UCSD-AML1 (cell line): ENCODE measurements at regions not wholly inside any gene's neighbourhood (a gene's known extent, or its start where the extent isn't known, plus 50 kb on each side); places are given as distances from the start of the nearest gene placed in this dataset.
A peak's percentile ranks its signal among the peaks of the same experiment; 100 is the strongest.
"Not testable (repeated sequence)": the region's sequence is repeated elsewhere in the genome, so short reads cannot be mapped to it uniquely, and the experiment has no call there.

Experiments used
- DNase-seq: peaks from one replicate; lab custom pipeline; 2025; ENCODE audit not compliant: unreplicated experiment; lab: John Stamatoyannopoulos, UW

DNA sequence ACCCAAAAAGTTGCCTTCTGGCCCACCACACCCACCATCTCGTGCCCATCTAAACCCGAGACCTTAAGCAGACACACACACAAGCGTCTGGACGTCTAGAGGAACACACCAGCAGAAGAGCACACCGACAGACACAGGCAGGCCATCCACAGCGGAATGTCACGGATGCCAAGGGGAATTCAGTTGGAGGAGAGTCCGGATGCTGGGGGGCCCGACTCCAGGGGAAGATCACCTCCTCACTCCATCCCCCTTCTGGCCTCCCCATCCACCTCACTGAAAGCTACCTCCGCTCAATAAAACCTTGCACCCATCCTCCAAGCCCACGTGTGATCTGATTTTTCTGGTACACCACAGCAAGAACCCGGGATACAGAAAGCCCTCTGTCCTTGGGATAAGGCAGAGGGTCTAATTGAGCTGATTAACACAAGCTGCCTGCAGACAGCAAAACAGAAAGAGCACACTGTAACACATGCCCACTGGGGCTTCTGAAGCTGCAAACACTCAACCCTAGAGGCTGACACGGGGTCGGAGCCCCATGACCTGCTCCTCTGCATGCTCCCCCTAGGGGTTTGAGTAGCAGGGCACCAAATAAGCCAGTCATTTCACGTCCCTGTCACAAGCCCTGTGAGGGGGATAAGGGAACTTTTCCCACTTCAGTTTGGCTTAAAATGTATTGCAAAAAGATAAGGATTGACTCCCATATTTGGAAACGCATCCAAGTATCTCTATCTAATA lies 339.6 kb upstream of the PCDH10 start:
- peak; percentile 7 for DNase-seq

DNA sequence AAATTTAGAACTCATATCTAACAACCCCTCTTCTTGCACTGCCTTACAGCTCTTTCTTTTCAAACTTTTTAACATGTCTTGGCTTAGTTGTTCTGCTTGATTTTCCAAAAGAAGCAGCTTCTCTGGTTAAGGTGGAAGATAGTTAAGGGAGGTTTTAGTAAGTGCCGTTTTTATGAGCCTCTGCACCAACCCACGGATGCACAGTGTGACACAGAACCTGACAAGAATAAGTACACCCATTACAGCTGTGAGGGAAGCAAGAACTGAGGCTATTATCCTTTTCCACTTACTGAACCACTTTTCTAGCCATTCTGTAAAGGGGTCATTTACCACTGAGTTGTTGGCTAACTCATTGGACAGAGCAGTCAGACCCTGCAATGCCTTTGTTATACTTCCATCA lies 336.0 kb upstream of the PCDH10 start:
- not testable (repeated sequence) for DNase-seq

DNA sequence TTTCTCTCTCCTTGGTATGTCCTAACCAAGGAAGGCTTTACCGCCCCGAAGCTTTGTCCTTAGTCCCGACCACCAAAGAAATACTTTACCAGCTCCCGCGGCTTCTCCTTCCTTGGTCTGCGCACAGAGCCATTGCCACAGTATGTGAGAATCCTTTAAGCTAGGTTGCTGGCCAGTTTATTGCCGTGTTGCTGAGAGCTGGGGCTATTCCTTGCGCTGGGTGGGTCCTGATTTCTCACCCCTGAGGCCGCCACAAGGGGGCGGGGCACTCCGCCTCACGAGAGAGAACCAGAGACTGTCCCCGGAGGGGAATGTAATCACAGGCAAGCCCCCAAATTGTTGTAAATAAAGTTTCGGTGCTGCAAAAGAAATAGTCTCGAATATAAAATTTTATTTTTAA lies 331.0 kb upstream of the PCDH10 start:
- DNase-seq, result no peak

DNA sequence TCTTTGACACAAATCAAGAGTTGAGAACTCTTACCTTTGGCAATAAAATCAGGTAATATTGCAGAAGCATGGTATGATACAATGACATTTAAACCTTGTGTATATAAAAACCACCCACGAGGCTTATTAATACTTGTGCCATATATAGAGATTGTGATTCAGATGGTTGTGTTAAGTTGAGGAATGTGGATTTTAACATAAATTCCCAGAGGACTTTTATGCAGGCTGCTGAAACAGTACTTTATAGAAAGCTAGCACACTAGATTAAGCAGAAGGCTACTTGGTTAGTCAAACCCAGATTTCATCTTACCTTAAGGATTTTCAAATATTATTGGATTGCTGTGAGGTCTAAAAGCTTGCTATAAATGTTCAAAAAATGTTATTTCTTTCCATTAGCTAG lies 325.7 kb upstream of the PCDH10 start:
- DNase-seq, result no peak

DNA sequence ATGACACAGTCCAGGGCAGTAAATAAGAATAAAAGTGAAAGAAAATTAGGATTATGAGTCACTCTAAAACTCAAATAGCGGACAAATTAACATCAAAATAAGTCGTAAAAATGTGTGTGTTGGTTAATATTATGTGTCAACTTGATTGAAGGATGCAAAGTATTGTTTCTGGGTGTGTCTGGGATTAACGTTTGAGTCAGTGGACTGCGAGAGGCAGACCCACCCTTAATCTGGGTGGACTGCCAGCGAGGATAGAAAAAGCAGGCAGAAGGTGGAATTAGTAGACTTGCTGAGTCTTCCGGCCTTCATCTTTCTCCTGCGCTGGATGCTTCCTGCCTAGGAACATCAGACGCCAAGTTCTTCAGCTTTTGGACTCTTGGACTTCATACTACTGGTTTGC lies 324.3 kb upstream of the PCDH10 start:
- DNase-seq, result no peak

DNA sequence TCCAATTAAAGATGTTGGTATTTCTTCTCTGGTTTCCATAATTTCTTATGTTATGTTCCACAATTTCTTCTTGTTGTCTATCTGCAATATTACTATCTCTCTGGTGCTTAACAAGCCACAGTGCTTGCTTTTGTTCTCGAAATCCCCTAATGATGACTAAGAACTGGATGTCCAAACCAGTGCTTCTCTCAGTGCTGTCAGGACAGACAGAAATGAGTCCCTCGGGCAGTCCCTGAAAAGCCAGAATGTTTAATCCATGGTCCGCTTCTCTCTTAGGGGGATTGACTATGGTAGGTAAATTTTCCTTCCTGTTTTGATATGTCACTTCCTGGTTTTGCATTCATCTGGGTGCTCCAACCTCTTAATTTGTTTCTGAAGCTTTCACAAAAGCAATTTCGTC lies 321.6 kb upstream of the PCDH10 start:
- DNase-seq, result no peak

DNA sequence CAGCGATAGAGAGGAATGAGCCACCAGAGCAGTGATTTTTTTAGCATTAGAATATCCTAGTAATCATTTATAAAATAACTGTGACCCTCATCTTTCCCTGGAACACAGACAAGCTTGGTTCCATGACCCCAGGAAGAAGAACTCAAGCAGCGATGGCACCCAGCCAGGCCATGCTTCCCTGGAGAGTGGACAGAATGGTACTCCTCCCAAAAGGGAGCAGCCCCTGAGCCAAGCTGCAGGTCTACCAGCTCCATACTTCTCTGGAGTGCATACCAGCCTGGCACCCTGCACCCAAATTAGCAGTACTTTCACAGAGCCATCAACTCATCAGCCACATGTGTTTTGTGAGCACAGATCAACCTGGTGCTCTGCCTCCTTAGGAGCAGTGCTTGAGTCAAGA lies 310.9 kb upstream of the PCDH10 start:
- no peak for DNase-seq

DNA sequence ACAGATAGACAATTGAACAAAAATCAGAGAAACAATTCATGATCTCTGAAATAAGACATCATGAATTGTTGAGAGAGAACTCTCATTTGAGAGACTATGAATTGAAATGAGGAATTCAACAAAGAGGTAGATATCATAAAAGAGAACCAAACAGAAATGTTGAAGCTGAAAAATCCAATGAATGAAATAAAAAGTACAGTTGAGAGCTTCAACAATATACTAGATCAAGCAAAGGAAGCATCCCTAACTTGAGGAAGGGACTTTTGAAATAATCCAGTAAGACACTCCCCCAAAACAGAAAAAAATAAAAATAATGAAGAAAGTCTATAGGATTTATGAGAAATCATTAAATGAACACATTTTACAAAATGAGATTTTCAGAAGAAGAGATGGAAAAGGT lies 310.0 kb upstream of the PCDH10 start:
- no peak for DNase-seq

DNA sequence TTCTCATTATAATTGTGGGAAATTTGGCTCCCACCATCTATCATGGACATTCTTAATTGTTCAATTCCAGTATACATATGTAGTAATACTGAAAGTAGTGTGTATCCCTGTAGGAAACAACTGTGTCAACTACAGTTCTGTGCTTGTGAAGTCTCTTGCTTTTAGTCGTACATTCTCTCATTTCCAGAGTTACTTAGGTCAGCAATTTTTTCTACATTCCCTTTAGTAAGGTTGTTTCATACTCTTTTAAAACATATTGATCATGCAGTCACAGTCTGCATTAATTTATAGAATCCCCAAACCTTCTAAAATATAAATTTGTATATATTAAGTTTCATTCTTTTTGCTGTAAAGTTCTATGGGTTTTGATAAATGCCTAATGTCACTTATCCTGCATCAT lies 289.2 kb upstream of the PCDH10 start:
- DNase-seq, result no peak

DNA sequence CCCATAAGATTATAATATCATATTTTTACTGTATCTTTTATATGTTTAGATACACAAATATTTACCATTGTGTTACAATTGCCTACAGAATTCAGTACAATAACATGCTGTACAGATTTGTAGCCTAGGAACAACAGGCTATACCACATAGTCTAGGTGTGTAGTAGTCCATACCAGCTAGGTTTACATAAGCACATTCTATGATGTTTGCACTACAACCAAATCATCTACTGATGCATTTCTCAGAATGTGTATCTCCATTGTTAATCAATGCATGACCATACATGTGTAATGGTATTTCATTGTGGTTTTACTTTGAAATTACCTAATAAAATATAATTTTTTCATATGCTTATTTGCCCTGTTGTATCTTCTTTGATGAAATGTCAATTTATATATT lies 288.1 kb upstream of the PCDH10 start:
- DNase-seq, result no peak

DNA sequence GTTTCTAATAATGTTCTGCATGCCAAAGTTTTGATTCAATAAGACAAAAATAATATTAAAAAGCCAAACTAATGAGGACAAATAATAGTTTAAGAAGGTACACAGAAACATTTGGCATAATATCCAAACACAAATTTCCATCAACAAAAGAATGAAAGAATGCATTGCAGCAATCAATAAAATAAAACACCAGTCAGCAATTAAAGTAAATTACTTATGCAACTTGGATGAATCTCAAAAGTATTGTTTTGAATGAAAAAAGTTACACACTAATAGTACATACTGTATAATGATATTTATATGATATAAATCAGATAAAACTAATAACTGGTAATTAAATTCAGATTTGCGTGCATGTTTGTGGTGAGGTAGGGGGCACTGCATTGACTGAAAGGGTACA lies 285.5 kb upstream of the PCDH10 start:
- DNase-seq, result no peak

DNA sequence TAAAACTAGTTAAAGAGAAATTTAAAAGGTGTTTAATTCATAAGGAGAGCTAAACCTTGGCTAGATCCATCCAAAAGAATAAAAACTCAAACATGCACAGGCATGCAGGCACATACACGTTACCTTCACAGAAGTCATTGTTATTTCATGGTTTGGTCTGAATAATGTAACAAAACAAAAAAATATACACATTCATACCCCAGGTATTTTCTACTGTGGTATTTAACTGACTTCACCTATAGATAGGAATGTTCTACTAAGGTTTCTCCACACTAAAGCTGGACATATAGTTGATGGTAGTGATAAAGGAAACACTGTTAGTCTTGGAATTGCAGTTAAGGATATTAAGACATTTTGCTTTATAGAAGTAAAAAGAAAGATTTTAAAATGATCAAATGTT lies 283.6 kb upstream of the PCDH10 start:
- no peak for DNase-seq

DNA sequence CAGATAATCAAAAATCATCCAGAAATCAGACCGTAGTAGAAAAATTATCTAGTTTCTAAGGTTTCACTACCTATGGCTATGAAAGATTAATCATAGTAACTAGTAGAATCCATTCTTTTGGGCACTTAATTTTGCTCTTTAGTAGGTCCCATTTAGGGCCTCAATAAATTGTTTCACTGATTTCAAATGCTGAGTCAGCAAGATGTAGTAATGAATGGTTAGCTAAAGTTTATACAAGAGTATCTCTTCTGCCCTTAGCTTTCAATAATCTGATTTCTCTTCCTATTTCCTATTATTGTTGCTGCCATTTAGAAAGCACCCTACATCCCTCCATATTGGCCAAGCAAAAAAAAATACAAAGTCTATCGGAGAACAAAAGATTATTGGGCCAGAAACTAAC lies 283.2 kb upstream of the PCDH10 start:
- DNase-seq, result no peak

DNA sequence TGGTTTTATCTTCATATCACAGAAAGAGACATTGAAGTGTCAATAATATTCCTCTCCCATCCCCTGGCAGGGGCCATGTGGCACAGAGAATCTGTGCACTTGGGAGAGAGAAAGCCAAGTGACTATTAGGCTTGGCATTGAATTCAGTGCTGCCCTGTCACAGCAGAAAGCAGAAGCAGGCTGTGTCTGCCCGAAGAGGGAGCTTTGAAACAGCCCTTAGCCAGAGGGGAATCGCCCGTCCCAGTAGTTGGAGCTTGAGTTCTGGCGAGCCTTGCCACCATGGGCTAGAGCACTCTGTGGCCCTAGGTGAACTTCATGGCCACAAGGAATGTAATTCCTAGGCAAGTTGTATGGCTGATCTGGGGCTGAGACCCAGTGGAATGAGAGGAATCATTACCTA lies 282.5 kb upstream of the PCDH10 start:
- DNase-seq, result no peak

DNA sequence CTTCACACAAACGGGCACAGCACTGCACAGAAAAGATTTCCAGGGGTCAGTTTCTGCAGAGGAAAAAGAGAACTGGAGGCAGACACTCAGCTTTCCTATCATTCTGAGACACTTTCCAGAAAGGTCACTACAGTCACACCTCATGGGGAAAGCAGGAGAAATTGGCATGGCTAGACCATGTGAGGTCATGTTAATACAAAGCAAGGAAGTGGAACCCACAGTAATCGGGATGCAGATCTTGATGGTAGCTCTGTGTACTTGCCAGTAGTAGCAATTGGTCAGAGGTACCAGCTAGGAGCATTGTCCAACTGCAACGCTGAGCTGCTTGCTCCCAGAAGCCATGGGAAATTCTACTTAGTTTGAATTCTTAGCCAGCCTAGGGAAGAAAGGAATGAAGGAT lies 255.3 kb upstream of the PCDH10 start:
- DNase-seq, result no peak

DNA sequence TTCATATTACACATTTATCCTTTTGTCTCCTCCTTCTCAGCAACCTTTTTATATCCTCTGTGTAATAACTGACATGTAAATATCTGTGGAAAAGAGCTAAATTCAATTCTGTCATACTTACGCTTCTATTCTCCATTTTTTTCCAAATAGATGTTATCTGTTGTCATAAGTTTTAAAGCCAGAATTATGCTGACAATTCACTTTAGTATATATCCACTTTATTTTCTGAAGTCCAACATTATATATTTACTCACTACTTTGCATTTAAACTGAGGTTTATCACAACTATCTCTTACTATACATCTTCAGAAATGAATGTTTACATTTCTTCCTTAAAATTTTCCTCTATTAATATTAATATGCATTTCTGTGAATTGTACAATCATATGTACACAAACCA lies 247.9 kb upstream of the PCDH10 start:
- DNase-seq, result no peak

DNA sequence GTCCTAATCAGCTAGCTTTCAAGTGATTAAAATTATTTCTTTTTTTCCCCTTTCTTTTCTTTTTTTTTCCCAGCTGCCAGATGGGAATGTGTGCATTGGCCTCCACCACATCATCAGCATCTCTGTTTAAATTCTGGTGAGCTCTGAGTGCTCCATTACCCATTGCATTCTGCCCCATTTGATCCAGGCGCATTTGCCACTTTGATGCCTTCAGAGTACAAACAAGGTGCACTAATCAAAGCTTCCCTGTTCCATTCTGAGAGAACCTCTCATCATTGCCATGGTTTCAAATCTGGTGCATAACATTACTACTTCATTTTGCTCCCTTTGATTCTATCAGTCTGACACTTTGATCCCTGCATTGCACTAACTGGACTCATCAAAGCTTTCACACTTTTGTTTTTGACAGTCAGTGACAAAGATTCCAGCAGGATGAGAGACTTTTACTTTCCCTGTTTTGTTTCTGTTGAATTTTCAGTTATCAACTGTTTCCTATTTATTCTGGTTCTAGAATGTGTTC lies 238.8 kb upstream of the PCDH10 start:
- no peak for DNase-seq

DNA sequence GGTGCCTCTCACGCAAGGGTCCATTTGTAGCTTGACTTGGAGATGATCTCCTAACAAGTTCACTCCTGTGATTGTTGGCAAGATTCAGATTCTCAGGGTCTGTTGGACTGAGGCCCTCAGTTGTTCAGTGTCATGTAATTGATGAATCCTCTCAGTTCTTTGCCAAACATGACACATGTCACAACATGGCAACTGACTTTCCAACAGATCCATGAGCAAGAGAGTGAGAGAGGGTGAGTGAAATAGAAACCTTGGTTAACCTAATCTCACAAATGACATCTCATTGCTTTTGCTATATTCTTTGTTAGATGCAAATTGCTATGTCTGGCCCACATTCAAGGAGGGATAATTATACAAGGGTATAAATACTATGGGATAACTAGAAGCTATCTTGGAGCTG lies 231.0 kb upstream of the PCDH10 start:
- DNase-seq, result no peak

DNA sequence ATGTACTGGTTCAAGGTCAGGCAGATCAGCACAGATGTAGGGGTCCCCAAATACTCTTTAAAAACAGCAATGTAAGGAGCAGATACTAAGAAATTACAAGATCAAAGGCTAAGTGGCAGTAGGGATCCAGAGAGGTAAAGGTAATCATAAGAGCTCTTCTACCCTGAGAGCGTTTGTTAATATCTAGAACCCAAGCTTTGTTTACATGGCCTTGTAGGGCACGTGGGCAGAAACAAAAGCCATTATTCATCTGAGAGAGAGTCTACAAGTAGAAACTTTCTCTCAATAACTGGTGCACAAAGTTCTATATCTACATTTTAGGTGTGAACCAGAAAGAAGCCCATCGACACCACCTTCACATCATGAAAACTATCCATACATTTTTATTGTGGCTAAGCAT lies 225.6 kb upstream of the PCDH10 start:
- no peak for DNase-seq

DNA sequence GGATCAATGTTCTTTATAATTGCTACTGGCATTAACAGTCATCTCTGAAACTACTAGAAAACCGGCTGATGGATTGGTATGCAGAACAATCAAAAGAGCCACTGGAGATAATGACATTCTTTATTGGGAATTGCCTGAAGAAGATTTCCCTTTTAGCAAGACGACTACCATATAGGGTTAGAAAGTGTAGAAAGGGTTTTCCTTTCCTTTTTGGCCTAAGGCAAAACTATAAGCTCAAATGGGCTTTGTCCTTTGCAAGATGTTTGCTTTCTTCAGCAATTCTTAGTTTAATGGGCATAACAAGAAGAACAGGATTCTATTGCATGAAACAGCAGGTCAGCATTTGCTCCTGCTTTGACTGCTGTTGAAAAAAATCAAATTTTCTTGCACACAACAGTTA lies 214.2 kb upstream of the PCDH10 start:
- no peak for DNase-seq

DNA sequence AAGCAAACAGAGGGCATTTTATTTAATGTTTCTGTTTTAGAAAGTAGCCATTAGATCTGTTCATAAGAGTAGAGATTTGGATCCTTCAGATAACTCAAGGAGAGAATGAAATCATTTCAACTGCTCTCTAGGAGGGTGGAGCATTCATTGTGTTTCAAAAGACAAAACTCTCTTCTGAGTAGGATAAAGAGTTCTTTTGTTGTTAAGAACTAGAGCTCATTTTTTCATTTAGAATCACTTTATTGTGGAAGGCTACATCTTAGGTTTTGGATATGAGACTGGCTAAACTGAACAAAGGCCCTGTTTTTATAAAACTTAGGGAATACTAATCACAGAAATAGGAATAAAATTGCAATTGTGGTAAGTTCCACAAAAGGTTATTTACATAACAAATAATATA lies 193.9 kb upstream of the PCDH10 start:
- DNase-seq, result no peak

DNA sequence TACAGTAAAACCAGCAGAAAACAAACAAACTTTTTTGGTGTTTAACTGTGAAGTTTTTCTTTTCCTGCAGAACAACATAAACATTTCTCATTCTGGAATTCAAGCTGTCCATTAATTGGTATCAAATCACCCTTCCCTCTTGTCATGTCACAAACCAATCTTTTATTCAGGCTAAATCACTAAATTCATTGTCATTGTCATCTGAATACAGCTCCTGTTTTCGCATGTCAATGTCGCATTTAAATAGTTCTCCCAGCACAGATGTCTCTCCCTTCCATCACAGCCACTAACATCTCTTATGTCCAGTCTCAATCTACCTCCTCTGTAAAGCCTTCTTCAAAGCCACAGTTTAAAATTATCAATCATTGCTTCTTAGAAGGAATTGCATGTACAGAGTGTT lies 192.1 kb upstream of the PCDH10 start:
- no peak for DNase-seq
